GM21619 (cell line): ENCODE measurements at regions not wholly inside any gene's neighbourhood (a gene's known extent, or its start where the extent isn't known, plus 50 kb on each side); places are given as distances from the start of the nearest gene placed in this dataset.

ENCODE experiments used
- ATAC-seq: cut with Tn5 transposase; IDR thresholded peaks from one replicate; pipeline ENCODE4 v1.9.1; 2021; ENCODE audit not compliant: unreplicated experiment

DNA sequence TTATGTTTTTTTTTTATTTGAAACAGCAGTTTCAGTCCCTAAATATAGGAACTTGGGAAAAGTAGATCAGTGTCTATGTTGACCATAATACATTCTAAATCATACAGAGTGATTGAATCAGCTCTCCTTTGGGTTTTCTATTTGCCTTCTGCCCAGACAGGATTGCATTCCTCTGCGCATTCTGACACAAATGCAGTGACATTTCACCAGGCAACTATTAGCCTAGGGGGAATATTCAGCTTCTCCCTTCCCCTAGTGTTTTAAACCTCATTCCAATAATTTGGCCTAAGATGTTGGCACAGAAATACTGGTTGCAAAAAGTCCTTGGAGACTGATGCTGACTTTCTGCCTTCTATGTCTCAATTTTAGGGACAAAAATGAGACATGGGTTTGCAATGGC, 172.8 kb downstream of the PTGER3 start:
- ATAC-seq: no peak

DNA sequence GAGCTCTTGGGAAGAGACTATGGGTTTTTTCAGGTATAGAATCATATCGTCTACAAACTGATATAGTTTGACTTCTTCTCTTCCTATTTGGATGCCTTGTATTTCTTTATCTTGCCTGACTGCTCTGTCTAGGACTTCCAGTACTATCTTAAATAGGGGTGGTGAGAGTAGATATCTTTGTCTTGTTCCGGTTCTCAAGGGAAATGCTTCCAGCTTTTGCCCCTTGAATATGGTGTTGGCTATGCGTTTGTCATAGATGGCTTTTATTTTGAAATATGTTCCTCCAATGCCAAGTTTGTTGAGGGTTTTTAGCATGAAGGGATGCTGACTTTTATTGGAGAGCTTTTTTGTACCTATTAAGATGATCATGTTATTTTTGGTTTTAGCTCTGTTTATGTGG, 170.3 kb downstream of the PTGER3 start:
- no peak for ATAC-seq

DNA sequence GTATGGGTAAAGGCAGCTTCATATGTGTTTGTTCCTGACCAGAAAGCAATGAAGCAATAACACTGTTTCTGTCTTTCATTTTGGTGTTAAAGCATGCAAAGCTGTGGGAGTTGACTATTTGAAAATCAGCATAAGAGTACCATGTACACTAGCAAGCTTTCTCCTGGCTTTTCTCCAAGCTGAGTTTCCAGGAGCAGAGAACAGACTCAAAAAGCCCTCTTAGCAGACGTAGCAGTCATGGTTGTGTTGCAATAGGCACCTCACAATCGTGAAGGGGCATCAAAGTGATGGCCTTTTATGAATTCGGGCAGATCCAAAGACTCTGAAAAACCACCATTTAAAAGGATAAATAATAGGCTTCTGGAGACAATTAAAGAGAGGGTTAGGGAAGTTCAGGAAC, 159.7 kb downstream of the PTGER3 start:
- no peak for ATAC-seq

DNA sequence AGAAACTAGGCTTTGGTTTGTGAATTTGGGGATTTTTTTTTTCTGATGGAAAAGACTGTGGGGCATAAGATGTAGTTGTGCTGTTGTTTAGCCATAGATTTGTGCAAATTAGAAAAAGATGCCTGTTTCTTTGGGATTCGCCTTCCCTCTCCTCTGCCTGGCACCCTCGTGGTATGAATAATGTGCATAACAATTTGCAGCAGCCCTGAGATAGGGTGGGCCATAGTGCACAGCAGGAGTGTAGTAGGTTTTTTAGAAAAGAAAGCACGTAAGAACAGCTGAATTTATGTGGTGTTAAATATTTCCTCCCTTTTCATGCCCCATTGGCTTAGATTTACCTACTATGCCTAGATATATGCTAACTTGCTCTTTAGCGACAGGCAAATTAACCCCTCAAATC, 158.9 kb downstream of the PTGER3 start:
- no peak for ATAC-seq

DNA sequence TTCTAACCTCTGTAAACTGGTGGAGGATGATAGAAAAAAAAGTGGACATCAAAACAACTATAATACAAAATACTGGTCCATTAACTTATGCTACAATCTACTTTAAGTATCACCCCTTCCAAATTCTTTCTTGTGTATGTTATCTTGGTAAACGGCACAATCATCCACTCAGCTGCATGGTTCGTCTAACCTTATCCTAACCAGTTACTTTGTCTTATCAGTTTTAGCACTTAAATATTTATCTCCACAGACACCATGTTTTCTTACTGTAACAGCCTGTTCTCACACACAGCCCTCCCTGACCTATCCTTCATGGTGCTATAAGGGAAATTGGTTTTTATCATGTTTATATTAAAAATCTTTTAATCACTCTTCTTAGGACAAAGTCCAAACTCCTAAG, 157.2 kb downstream of the PTGER3 start:
- ATAC-seq: no peak

DNA sequence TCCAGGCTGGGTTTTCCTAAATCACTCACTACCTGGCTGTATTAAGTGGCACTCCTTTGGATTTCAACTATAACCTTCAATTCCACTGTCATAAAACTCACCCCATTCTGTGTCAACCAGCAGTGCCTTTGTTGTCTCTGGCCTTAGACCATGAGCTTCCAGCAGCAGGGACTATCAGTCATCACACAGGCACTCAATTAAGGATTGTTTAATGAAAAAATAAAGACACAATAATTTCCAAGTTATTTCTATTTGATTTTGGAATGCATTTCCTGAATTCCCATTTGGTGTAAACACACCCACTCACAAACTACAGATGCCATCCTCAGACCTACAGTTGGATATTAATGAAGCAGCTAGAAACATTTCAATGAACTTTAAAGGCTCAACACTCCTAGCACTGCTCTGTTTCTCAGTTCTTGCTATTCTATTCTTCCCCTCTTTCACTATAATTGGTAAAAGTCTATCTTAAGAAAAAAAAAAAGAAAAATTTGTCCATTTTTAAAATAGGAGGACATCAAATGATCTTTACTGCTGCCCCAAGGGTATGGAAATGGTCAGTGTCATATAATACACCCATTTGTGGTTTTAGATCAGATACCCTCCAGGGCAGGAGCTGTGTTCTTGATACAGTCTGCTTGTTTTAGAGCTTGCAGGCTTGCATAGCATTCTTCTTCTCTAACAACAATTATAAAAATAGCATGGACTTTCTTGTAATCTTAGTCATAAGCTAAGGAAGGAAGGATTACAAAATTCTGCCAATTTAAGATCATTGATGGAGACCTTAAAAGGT, 156.4 kb downstream of the PTGER3 start:
- no peak for ATAC-seq

DNA sequence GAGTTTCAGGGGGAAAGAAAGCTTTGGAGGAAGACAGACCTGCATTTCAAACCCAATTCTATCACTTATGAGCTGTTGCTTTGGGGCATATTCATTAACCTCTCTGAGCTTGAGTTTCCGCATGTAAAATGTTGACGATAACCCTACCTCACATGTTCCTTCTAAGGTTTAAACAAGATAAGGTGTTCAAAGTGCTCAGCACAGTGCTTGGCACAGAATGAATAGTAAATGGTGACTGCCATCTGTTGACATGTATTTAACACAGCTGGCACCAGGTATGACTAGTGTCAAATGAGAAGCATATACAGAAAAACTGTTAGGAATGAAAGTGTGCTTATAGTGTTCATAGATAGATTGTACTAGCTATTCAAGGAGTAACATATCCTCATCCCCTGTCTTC, 155.5 kb downstream of the PTGER3 start:
- no peak for ATAC-seq

DNA sequence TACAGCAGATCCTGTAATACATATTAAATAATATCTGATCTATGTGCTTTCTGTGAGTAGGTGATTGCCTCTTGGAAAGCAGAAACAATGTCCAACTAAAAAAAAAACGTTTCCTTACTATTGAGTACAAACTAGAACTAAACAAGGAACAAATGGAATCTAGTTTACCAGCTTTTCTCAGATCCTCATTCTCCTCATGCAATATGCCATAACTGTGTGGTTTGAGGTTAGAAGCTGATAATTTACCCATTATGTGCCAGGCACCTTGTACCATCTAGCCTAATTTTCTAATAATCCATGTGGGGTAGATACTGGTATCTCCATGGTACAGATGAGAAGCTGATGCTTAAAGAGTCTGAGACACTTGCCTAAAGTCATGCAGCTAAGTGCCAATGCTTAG, 154.7 kb downstream of the PTGER3 start:
- ATAC-seq: no peak

DNA sequence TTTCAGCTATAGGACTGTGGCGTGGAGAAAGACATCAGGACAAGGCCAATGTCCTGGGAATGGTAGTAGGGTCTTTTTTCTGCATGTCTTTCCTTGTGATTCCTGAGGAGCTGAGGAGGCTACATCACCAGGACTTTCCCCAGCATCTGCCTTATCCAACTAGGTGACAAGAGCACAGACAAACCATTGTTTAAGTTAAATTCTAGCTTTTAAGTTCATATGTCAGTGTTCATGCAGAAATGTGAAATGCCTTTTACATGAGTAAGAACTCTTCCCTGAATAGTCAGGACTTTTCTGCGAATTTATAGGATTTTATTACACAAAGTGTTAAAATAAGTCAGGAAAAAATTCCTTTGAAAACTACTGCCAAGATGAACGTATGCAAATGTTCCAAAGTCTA, 154.2 kb downstream of the PTGER3 start:
- no peak for ATAC-seq

DNA sequence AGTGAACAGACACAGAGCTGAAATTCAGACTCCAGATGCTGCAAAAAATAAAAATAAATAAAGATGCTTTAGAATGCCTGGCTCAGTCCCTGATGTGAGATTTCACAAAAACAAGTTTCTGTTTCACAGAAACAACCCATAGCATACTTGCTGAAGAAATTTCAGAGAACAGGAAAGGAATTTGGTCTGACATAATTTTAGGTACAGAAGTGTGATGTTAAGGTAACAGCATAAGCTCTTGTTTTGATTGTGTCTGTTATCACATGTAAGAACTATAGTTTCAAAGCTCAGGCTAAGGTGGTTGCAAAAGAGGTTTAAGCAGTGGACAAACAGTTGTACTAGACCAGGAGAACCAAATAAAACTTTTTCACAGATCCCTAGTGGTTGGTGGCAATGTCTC, 152.1 kb downstream of the PTGER3 start:
- ATAC-seq: no peak

DNA sequence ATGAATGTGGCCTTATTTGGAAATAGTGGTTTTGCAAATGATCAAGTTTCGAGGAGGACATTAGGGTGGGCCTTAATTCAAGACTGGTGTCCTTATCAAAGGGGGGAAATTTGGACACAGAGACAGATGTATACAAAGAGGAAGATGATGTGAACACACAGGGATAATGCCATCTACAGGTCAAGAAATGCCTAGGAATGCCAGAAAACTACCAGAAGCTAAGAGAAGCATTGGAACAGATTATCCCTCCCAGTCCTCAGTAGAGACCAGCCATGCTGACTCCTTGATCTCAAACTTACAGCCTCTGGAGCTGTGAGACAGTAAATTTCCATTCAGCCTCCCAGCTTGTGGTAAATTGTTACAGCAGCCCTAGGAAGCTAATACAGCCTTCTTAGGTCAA, 151.4 kb downstream of the PTGER3 start:
- no peak for ATAC-seq

DNA sequence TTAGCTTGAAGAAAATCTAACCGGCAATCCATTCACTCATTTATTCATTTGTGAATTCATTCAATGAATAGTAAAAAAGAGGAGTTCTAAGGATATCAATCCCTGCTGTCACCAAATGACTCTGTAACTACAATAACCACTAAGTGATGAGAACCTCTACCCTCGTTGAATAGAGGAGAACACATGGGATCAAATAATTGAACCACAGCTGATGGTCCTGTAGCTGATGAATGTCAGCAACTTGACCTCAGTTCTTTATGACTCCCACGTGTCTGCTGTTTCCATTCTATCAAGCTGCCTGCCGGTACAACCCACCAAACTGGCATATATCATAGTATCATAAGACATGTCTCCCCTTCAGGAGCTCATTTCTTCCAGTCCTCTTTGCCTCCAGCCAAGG, 150.3 kb downstream of the PTGER3 start:
- ATAC-seq: no peak

DNA sequence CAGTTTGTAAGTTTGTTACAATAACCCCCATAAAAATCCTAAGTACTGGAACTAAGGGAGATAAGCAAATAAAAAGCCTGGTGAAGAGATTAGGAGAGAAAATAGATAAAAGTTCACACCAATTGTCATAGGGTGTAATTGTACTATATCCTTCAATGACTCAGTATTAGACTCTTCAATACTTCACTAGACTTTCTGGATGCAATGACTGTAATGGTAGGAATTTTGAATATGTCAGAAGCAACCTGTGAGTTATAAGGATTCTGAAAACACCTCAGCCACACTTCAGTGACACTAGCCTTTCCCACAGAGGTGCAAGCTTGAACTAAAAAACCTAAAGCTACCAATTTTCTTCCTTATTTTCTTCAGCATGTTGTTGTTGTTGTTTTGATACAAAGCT, 147.9 kb downstream of the PTGER3 start:
- ATAC-seq: no peak

DNA sequence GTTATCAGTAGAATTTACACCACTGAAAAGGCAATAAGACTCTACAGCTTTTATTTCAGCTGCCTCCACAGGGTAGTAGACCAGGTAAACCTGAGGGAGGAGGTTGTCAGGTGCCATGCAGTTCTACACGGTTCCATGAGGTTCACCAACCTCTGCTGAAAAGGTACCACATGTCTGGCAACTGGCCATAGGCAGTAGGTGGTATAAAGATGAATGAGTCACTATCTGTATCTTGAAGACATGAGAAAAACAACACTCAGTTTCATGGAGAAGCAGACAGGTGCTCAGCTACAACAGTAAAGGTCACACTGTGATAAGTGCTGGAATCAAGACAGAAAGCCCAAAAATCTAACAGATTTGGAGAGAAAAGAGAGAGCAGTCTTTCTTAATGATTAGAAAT, 145.4 kb downstream of the PTGER3 start:
- no peak for ATAC-seq

DNA sequence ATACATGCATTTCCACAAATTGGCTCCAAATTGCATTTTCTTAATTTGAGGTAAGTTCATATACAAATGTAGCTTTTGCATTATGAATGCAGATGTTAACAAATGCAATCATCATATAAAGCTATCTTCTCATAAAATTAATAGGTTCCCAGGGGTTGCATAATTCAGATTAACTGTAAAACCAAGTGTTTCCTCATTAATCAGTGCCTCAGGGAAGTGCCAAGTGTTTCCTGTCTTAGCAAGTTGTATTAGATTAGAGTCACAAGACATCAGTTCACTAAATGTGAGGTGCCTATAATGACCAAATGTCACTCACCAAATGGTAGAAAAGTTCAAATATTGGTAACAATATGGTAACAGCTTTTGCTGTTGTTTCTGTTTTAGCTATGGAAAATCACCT, 140.8 kb downstream of the PTGER3 start:
- no peak for ATAC-seq

DNA sequence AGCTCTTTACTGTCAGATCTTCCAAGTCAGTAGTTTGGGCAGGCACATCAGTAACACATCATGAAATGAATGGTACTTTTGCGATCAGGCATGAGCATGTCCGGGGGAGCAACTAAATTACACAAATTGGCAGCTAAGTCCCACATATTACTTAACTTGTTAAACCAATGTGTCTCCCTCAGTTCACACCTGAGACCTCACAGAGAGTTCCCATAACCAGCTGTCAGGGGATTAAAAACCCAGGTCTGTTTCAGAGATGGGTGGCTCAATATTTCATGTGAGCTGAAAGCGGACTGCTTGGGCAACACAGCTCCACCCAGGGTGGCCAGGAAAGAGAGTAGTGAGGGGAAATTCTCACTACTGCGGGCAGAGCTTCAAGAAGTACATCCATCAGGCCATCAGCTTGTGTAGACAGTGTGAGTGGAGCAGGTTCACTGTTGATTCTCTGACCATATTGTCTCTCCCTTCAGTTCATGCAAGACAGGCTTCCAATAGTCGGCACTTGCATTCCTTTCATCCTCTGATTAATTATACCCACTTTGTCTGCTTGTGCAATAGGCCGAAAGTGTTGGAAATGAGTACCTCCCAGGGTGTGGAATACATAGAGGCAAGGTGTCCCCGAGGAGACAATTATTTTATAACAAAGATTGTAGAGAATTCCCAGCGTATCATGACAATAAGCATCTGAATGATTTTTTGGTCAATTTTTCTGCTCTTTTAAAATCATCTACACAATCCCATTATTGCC, 139.9 kb downstream of the PTGER3 start:
- no peak for ATAC-seq

DNA sequence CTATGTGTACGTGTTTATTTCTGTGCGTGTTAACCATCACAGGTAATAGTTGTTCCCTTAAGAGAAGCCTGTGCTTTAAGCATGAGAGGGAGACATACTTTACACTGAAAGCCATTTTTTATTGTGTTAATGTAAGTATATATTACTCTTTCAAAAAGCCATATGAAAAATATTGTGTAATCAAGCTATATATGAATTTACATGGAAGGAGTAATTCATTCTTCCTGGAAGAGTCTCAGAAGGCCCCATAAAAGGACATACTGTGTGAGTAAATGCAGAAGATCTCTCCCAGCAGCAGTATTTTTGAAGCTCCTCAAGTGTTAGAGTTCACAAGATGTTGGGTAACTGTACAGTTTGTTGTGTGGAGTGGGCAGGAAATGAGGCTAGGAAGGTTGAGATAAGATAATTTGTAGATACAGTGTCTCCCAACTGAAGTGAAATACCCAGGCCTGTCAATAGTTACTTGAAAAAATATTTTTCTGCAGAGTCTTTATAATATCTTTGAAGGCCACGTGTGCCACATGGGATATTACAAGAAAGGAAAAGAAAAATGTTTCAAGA, 138.3 kb downstream of the PTGER3 start:
- ATAC-seq: no peak

DNA sequence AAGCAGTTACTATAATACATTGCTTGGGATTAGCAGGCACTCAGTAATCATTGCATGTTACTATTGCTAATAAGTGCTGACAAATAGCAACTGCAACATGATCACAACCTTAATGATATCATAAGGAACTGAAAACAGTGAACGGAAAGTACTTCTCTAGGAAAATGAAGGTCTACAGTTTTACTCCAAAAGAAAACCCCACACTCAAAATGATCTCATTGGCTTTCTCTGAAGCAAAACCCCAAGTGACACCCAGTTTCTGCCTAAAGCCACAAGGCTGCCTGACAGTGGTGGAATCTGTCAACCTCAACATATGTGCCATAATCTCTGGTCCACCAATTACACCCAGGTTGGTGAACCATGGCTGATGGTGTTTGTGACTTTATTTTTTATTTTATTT, 137.6 kb downstream of the PTGER3 start:
- ATAC-seq: peak; percentile 66

DNA sequence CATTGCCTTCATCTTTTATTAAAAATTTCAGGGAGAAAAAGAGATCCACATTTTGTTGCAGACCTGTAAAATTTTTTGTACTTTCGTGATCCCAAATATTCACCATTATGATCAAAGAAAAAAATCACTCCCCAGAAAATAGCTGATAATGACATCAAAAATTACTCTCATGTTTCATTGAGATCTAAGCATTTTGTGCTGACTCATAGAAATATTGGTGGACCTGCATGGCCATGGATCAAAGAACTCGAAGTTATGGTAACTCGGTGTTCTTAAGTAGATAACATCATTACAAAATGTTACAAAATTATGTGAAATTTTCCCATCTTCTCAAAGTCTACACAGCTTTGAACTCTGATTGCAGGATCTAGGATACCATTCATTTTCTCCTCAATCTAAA, 135.8 kb downstream of the PTGER3 start:
- no peak for ATAC-seq

DNA sequence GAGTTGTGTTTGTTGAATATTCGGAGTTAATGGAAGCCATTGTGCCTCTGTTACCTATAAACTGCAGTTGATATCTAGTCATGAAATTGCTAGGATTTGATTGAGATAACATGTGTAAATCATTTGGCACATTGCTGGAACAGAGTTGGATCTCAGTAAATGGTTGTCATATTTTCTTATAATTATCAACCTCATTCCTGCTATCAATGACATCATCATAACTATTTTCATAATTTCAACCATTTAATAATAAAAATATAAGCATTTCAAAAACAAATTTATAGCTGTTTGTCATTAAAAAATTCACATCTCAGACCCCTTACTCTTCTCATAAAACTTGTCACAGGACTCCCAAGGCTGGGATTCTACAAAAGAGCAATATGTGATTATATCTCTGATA, 133.4 kb downstream of the PTGER3 start:
- no peak for ATAC-seq

DNA sequence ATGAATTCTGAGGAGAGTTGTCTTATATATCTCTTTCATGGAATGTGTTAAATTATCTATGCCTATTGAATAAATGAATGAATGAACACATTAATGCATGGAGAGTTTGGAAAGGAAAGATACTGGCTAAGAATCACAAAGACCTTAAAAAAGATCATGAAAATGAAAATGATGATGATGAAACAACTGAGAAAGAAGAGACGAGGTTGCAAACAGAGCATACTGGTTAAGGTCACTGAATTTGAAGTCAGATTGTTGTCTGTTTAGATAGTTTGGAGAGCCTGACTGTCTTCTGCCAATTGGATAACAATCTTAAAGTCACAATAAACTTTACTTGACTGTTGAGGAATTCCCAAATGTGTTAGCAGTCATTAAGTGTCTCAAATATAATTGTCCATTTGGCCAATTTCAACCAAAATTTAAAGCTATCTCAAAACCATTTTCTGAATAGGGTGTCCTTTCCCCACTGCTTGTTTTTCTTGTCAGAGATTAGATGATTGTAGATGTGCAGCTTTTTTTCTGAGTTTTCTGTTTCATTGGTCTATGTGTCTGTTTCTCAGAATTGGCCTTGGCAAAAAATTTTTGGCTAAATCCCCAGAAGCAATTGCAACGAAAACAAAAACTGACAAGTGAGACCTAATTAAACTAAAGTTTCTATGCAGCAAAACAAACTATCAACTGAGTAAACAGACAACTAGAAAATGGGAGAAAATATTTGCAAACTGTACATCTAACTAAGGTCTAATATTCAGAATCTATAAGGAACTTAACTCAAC, 132.2 kb downstream of the PTGER3 start:
- no peak for ATAC-seq

DNA sequence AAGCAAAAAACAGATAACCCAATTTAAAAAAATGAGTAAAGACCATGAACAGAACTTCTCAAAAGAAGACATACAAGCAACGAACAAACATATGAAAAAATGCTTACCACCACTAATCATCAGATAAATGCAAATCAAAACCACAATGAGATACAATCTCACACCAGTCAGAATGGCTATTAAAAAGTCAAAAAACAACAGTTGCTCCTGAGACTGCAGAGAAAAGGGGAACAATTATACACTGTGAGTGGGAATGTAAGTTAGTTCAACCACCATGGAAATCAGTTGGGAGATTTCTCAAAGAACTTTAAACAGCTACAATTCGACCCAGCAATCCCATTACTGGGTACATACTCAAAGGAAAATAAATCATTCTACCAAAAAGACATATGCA, 131.6 kb downstream of the PTGER3 start:
- ATAC-seq: no peak
